ENCODE measurements at regions not wholly inside any gene's neighbourhood (a gene's known extent, or its start where the extent isn't known, plus 50 kb on each side); places are given as distances from the start of the nearest gene placed in this dataset.

DNA sequence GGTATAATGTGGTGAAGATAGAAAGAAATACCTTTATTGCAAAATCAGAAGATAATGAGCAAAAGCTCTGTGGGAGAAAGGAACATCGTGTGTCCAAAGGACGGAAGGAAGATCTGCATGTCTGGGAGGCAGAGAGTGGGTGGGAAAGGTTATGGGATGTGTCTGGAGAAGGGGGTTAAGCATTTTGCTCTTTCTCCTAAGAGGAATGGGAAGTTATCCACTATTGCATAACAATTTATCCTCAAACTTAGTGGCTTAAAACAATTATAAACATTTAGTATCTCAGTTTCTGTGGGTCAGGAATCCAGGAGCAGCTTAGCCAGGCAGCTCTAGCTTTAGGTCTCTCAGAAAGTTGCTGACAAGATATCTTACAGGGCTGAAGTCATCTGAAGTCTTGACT, 229.1 kb upstream of the CITED2 start:
- no peak overlapping the region for H3K27ac Mint-ChIP-seq
- no peaks in the 10 kb centered on the region for H3K9me3 Mint-ChIP-seq
- no peaks in the 10 kb centered on the region for H3K36me3 Mint-ChIP-seq
- no peak for ATAC-seq
- no peak for DNase-seq (ENCODE audit: low spot score in 2 of 2)

GRCh38 chr6:139602577-139602976, 228.1 kb upstream of the CITED2 start:
- ATAC-seq (no peak), DNase-seq (ENCODE audit: low spot score in 2 of 2) (no peak)
- Mint-ChIP-seq H3K9me3 (no peaks in the 10 kb centered on the region), H3K27ac (no peak overlapping the region), H3K36me3 (no peaks in the 10 kb centered on the region)

DNA sequence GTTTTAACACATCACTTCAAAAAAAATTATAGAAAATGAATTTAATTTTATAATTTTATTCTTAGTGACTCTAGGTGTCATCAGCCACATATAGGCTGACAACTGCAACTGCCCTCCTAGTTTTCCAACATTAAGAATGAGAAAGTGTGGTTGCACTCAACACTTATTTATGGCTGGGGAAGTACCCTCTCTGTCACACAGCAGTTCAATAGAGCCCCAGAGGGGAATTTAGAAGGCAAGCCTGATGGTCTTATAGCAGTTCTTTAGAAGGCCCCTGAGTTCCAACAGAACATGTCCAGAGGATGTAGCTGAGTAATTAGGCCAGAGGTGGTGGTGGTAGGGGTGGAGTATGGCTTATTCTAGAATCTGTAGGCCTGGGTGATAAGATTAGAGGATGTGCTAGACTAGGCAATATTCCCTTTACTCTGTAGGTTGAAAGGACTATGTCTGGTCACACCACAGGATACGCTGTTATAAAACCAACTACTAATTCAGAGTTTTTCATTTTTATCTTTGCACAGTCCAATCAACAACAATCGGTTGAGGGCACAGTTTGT, 226.5 kb upstream of the CITED2 start:
- H3K9me3 Mint-ChIP-seq = no peaks in the 10 kb centered on the region
- DNase-seq (ENCODE audit: low spot score in 2 of 2) (peak in 1 of 2 donors; percentile 7), ATAC-seq (peak; percentile 94 to 98)
- peak overlapping the region in 1 of 2 donors; percentile 29 for H3K27ac Mint-ChIP-seq
- no peaks in the 10 kb centered on the region for H3K36me3 Mint-ChIP-seq

DNA sequence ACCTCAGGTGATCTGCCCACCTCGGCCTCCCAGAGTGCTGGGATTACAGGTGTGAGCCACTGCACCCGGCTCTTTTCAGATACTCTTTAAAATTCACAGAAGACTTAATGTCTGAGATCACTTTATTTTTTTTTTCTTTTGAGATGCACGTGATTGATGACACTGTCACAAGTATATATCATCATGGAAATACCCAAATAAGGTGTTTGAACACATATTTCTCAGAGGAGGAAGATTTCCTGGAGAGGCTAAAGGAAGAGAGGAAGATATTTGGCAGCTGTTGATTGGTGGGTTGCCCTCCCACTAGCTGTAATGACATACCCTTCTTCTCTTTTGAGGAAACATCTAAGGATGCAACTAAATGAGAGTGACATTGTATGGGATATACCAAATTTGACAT, 225.9 kb upstream of the CITED2 start:
- no peaks in the 10 kb centered on the region for H3K36me3 Mint-ChIP-seq
- DNase-seq (ENCODE audit: low spot score in 2 of 2) (no peak), ATAC-seq (no peak)
- no peak overlapping the region for H3K27ac Mint-ChIP-seq
- no peaks in the 10 kb centered on the region for H3K9me3 Mint-ChIP-seq

DNA sequence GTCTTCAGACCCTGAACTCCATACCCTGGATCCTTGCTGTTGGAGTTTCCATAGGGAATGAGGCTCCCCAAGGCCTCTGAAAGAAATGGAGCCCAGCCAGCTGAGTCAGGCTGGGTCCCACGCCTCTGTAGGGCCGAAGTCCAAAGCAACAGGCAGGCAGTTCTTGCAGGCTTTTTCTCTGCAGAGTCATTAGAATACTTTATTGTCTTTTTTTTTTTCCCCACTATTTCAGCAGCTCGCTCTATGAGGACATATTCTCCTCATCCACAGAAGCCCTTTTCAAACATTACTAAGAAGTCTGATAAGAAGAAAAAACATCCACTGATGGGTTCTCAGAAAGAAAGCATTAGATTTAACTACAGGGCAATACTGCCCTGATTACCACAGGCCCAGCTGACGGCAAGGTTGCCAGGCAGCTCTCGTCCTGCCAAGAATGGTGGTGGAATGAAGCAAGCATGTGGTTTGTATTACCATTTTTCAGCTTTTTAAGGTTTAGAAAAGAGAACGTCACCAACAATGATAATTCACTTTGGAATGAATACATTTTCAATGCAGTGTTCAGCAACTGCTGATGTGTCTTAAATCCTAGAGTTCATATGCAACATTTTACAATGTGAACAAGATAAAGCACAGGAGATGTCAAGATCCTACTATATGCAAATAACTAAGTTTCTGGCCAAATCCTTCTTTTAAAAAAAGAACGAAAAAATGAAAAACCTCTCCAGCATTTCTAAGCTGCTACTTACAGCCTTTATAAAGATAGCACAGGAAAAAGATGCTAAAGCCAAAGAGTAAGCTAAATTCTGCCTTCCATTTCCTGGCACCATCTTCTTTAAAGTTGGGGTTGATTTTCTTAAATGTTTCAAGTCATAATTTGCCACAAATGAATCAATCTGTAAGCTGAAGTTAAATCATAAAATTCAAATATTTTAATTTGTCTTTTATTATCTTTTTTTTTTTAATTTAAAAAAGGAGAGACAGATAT, 223.6 kb upstream of the CITED2 start:
- no peak for ATAC-seq
- no peak overlapping the region for H3K27ac Mint-ChIP-seq
- no peaks in the 10 kb centered on the region for H3K36me3 Mint-ChIP-seq
- H3K9me3 Mint-ChIP-seq = no peaks in the 10 kb centered on the region
- no peak for DNase-seq (ENCODE audit: low spot score in 2 of 2)

DNA sequence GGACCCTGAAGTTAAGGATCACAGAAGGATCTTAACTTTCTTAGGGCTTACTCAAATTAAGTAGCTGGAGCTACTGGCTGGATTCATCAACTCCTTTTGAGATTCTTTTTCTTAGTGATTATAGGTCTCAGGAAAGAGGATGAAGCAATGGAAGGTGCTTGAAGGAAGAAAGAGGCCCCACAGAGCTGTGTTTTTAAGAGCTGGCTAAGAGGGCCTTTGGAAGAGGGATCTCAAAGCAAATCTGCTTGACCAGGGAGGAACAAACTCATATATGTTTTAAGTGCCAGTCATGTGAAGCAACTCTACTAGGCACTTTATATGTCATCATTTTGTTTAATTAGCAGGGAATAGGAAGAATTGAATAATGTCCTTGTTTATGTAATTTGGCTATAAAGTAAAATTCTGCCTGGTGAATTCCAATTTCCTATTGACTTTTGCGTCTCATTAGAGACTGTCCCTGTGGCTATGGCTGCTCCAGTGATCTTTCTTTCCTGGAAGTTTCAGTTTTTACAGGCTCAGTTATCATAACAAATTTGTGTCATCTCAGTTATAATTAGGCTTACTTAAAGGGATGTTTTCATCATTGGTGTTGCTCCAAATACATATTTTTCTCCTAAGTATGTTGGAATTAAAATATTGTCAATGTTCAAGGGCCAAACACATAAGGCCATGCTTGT, 222.8 kb upstream of the CITED2 start:
- ATAC-seq (no peak), DNase-seq (ENCODE audit: low spot score in 2 of 2) (no peak)
- no peaks in the 10 kb centered on the region for H3K36me3 Mint-ChIP-seq
- no peaks in the 10 kb centered on the region for H3K9me3 Mint-ChIP-seq
- no peak overlapping the region for H3K27ac Mint-ChIP-seq

DNA sequence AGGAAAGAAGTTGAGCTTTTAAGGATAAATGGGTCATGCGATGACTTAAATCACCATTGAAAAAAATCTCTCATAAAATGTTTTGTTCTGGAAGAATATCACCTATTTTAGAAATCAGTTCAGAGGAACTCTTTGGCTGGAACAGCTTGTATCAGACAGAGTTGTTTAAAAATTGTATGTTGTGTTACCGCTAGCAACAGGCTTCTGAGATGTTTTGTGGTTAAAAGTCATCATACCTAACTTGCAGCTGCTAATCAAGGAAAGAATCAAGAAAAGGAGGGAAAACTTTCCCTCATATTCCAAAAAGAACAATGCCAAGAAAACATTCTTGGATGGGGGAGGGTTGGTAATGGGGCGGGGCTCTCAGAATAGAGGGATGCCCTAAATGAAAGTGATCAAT, 220.7 kb upstream of the CITED2 start:
- Mint-ChIP-seq H3K36me3 (no peaks in the 10 kb centered on the region), H3K27ac (no peak overlapping the region), H3K9me3 (no peaks in the 10 kb centered on the region)
- ATAC-seq (no peak), DNase-seq (ENCODE audit: low spot score in 2 of 2) (no peak)

DNA sequence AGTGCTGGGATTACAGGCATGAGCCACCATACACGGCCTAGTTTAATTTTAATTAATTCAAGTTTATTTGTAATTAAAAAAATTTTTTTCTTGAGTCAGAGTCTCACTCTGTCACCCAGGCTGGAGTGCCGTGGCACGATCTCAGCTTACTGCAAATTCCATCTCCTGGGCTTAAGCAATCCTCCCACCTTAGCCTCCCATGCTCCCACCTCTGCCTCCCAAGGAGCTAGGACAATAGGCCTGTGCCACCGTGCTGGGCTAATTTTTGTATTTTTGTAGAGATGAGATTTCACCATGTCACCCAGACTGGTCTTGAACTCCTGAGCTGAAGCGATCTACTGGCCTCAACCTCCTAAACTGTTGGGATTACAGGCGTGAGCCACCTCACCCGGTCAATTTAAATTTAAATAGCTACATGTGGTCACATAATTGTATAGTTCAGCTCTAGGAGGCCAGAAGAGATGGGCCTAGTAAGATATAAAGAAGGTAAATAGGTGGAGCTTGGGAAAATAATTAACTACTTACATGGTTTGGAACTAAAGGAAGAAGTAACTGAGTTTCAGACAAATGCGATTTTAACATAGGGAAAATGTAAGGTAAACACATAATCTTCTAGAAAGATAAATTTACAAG, 220.0 kb upstream of the CITED2 start:
- Mint-ChIP-seq H3K36me3 (no peaks in the 10 kb centered on the region), H3K9me3 (no peaks in the 10 kb centered on the region), H3K27ac (no peak overlapping the region)
- DNase-seq (ENCODE audit: low spot score in 2 of 2) (no peak), ATAC-seq (no peak)

GRCh38 chr6:139593081-139593480, 218.6 kb upstream of the CITED2 start:
- DNase-seq (ENCODE audit: low spot score in 2 of 2) = no peak
- Mint-ChIP-seq H3K36me3 (no peaks in the 10 kb centered on the region), H3K9me3 (no peaks in the 10 kb centered on the region), H3K27ac (no peak overlapping the region)
- ATAC-seq = no peak

- no peaks in the 10 kb centered on the region for H3K9me3 Mint-ChIP-seq
- no peak overlapping the region for H3K27ac Mint-ChIP-seq
- ATAC-seq (no peak), DNase-seq (ENCODE audit: low spot score in 2 of 2) (no peak)
- H3K36me3 Mint-ChIP-seq = no peaks in the 10 kb centered on the region
Measured at GRCh38 chr6:139592011-139592410, 217.6 kb upstream of the CITED2 start.

DNA sequence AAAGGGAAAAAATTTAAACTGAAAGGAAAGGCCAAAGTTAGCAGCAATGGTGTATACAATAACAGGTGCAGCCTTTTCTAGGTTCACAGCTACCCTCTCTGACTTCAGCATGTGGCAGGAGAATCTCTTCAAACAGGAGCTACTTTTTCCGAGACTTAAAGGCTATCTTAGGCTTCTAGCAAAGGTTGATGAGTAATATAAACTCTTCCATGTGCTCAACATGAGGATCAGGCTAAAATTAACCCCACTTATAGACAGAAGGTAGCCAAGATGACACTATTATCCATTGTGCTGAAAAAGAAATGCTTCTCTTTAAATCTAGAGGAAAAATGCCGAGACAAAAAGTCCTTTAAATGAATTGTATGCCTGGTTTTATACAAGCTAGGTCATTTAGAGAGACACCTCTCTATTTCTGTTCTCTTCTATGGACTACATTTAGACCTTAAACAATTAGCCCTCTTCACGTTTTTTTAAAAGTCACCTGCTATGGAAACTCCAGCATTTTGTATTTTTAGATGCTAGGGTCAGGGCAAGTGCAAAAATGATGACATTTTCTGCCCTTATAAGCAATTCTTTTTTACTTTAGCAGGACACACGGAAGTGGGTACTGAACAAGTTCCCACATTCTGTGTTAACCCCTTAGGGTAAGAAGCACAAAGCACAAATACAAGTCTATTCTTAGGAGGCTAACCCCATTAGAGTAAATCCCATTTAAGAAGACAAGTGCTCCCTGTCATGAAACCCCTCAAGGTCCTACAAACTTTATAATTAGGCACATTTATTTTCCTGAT, 216.8 kb upstream of the CITED2 start:
- ATAC-seq (no peak), DNase-seq (ENCODE audit: low spot score in 2 of 2) (no peak)
- H3K36me3 Mint-ChIP-seq = no peaks in the 10 kb centered on the region
- no peak overlapping the region for H3K27ac Mint-ChIP-seq
- no peaks in the 10 kb centered on the region for H3K9me3 Mint-ChIP-seq

- Mint-ChIP-seq H3K36me3 (no peaks in the 10 kb centered on the region), H3K9me3 (no peaks in the 10 kb centered on the region), H3K27ac (no peak overlapping the region)
- no peak for DNase-seq (ENCODE audit: low spot score in 2 of 2)
- no peak for ATAC-seq
Measured at GRCh38 chr6:139590206-139590605, 215.8 kb upstream of the CITED2 start.

DNA sequence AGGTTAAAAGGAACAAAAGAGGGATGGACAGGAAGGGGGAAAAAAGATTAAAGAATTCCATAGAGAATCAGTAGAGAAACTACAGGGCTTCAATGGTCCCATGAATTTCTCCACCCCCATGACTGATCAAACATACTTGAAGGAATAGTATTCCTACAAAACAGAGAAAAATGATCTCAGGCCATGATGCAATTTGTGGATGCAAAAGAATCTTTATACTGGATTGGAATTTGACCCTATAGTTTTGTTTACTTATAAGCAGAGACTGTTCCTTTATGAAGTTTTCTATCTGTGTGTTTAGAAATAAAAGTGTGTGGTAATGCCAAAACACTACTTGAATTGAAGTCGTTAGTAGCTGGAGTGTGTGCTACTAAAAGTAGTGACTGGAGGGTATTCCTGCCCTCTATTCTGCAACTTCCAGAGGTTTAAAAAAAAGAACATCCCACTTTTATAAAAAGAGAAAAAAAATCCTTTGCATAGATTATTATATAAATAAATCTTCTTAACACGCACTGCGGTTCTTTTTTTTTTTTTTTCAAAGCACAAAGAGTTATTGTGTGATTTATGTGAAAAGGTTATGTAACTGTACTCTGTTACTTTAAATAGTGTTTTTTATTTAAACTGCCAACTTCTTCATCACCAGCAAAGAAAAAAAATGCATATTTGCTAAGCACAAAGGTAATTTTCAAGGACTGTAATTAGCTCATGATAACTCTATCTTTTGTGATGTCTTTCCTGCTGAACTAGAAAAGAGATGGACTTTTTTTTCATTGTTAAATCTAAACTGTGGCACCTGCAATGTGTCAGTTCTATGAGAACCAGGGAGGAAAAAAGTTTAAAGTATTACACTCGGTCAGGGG, 214.5 kb upstream of the CITED2 start:
- H3K27ac Mint-ChIP-seq = no peak overlapping the region
- DNase-seq (ENCODE audit: low spot score in 2 of 2) = no peak
- H3K36me3 Mint-ChIP-seq = no peaks in the 10 kb centered on the region
- H3K9me3 Mint-ChIP-seq = no peaks in the 10 kb centered on the region
- no peak for ATAC-seq

- Mint-ChIP-seq H3K36me3 (no peaks in the 10 kb centered on the region), H3K9me3 (no peaks in the 10 kb centered on the region), H3K27ac (no peak overlapping the region)
- ATAC-seq (no peak), DNase-seq (ENCODE audit: low spot score in 2 of 2) (no peak)
Measured at GRCh38 chr6:139588076-139588639, 213.7 kb upstream of the CITED2 start.

- no peak for ATAC-seq
- Mint-ChIP-seq H3K27ac (no peak overlapping the region), H3K9me3 (no peaks in the 10 kb centered on the region)
Measured at GRCh38 chr6:139587469-139587868, 213.0 kb upstream of the CITED2 start.

More at GRCh38 chr6:139587469-139587868, 213.0 kb upstream of the CITED2 start:
- H3K36me3 Mint-ChIP-seq = no peaks in the 10 kb centered on the region
- DNase-seq (ENCODE audit: low spot score in 2 of 2) = no peak

All from activated naive CD4-positive, alpha-beta T cell treated with anti-CD3 and anti-CD28 coated beads, Interleukin-2, amount 50 U/mL, for 72 hours (primary cell).